IMR-90 (cell line): ENCODE measurements at regions not wholly inside any gene's neighbourhood (a gene's known extent, or its start where the extent isn't known, plus 50 kb on each side); places are given as distances from the start of the nearest gene placed in this dataset.

Source experiments
- ATAC-seq: fragments of 200-7000 bp; cut with Tn5 transposase; 2 replicates; pipeline ENCODE4 v1.9.1; 2020; ENCODE audit warnings: low read depth, mild to moderate bottlenecking, moderate library complexity
- BruUV-seq: library from RNA; stranded (reverse); fragments of 400-500 nt; replicated peaks from 2 replicates; lab custom pipeline; 2021; lab: Mats Ljungman, UMichigan
- CTCF ChIA-PET: fragments of 300-600 bp; formaldehyde crosslinking; extraction: SDS; loops from one replicate; lab custom pipeline; 2021; ENCODE audit warnings: antibody characterized with exemption; lab: Yijun Ruan, JAX
- POLR2A ChIA-PET: fragments of 300-600 bp; sonication (Branson Sonifier 250); formaldehyde crosslinking; loops from one replicate; lab custom pipeline; 2022; ENCODE audit warnings: antibody characterized with exemption; ENCODE audit not compliant: unreplicated experiment; lab: Charles Lee
- DNase-seq: peaks from one replicate; pipeline ENCODE4 v3.0.0; 2013
- H2AFZ ChIP-seq: replicated peaks from 2 replicates; pipeline ENCODE3; 2013; ENCODE audit warnings: low read length, mild to moderate bottlenecking; ENCODE audit not compliant: poor library complexity
- H2AK5ac ChIP-seq: 2 replicates; pipeline ENCODE4 v1.6.1; 2013; ENCODE audit warnings: low read depth, low read length, inconsistent platforms
- H2AK9ac ChIP-seq: replicated peaks from 2 replicates; pipeline ENCODE3; 2013; ENCODE audit warnings: mild to moderate bottlenecking, low read depth, low read length, moderate library complexity; ENCODE audit not compliant: poor library complexity
- H2BK120ac ChIP-seq: 2 replicates; pipeline ENCODE4 v1.6.1; 2013; ENCODE audit warnings: low read depth, low read length, inconsistent platforms
- H2BK15ac ChIP-seq: 3 replicates; pipeline ENCODE4 v1.6.1; 2013; ENCODE audit warnings: low read depth, low read length, inconsistent platforms
- H2BK20ac ChIP-seq: 2 replicates; pipeline ENCODE4 v1.6.1; 2013; ENCODE audit warnings: low read depth, mild to moderate bottlenecking, inconsistent platforms, low read length, moderate library complexity
- H2BK5ac ChIP-seq: 2 replicates; pipeline ENCODE4 v1.6.1; 2013; ENCODE audit warnings: mild to moderate bottlenecking, low read depth, low read length, inconsistent platforms; ENCODE audit not compliant: poor library complexity, severe bottlenecking
- H3K14ac ChIP-seq: replicated peaks from 2 replicates; pipeline ENCODE4 v1.6.1; 2013; ENCODE audit warnings: low read depth, low read length, inconsistent platforms
- H3K18ac ChIP-seq: 2 replicates; pipeline ENCODE4 v1.6.1; 2013; ENCODE audit warnings: low read depth, low read length, control low read depth
- H3K23ac ChIP-seq: 2 replicates; pipeline ENCODE4 v1.6.1; 2013; ENCODE audit warnings: low read depth, low read length, inconsistent platforms
- H3K27ac ChIP-seq: 2 replicates; pipeline ENCODE4 v1.5.1; 2013; ENCODE audit warnings: mild to moderate bottlenecking, control low read depth, low read length; ENCODE audit not compliant: insufficient read depth
- H3K27me3 ChIP-seq: 2 replicates; pipeline ENCODE4 v1.6.1; 2013; ENCODE audit warnings: low read length; ENCODE audit not compliant: control insufficient read depth, insufficient read depth
- H3K36me3 ChIP-seq: 2 replicates; pipeline ENCODE4 v1.6.1; 2013; ENCODE audit warnings: low read length, mixed read lengths; ENCODE audit not compliant: control insufficient read depth, insufficient read depth
- H3K4ac ChIP-seq: 2 replicates; pipeline ENCODE4 v1.6.1; 2013; ENCODE audit warnings: low read depth, low read length, inconsistent platforms
- H3K4me1 ChIP-seq: 2 replicates; pipeline ENCODE4 v1.6.1; 2013; ENCODE audit warnings: low read length, mixed read lengths; ENCODE audit not compliant: control insufficient read depth, insufficient read depth
- H3K4me2 ChIP-seq: 2 replicates; pipeline ENCODE4 v1.6.1; 2013; ENCODE audit warnings: low read depth, mild to moderate bottlenecking, control low read depth, low read length, moderate library complexity
- H3K4me3 ChIP-seq: 2 replicates; pipeline ENCODE4 v1.5.1; 2013; ENCODE audit warnings: low read depth, mild to moderate bottlenecking, control low read depth, low read length, moderate library complexity; ENCODE audit not compliant: insufficient read depth
- H3K56ac ChIP-seq: 2 replicates; pipeline ENCODE4 v1.6.1; 2013; ENCODE audit warnings: low read length, inconsistent platforms; ENCODE audit not compliant: insufficient read depth; ENCODE audit errors: extremely low read depth
- H3K79me1 ChIP-seq, 2 experiments: 2 replicates each; pipeline ENCODE4 v1.6.1; 2013; ENCODE audit warnings: low read length in 2 of 2, inconsistent platforms in 1 of 2, low read depth in 1 of 2
- H3K9ac ChIP-seq: 2 replicates; pipeline ENCODE4 v1.6.1; 2013; ENCODE audit warnings: low read depth, low read length, control low read depth
- H3K9me1 ChIP-seq: 2 replicates; pipeline ENCODE4 v1.6.1; 2013; ENCODE audit warnings: low read length, inconsistent platforms; ENCODE audit not compliant: insufficient read depth
- H3K9me3 ChIP-seq: 2 replicates; pipeline ENCODE4 v1.6.1; 2013; ENCODE audit warnings: low read length; ENCODE audit not compliant: control insufficient read depth, insufficient read depth
- H4K20me1 ChIP-seq: 2 replicates; pipeline ENCODE4 v1.6.1; 2013; ENCODE audit warnings: low read length, inconsistent platforms; ENCODE audit not compliant: insufficient read depth
- H4K5ac ChIP-seq: 2 replicates; pipeline ENCODE4 v1.6.1; 2013; ENCODE audit warnings: mild to moderate bottlenecking, low read depth, low read length, control low read depth
- H4K8ac ChIP-seq, 2 experiments: 2 replicates each; pipeline ENCODE4 v1.6.1; 2013; ENCODE audit warnings: low read depth in 2 of 2, low read length in 2 of 2, control low read depth in 1 of 2, inconsistent platforms in 1 of 2
- H4K91ac ChIP-seq: 2 replicates; pipeline ENCODE4 v1.6.1; 2013; ENCODE audit warnings: low read depth, low read length, inconsistent platforms; ENCODE audit not compliant: insufficient read depth
- BHLHE40 ChIP-seq: fragments of 150-350 bp; IDR thresholded peaks from 2 replicates; pipeline ENCODE4 v1.6.1; 2016; ENCODE audit warnings: mild to moderate bottlenecking, low read depth, low read length
- CEBPB ChIP-seq: IDR thresholded peaks from 2 replicates; pipeline ENCODE4 v1.6.1; 2012; ENCODE audit warnings: low read depth, low read length, improper control_type of control experiment
- CHD1 ChIP-seq: IDR thresholded peaks from 2 replicates; pipeline ENCODE4 v1.6.1; 2012; ENCODE audit warnings: low read depth, low read length, improper control_type of control experiment
- ELK1 ChIP-seq: fragments of 150-350 bp; IDR thresholded peaks from 2 replicates; pipeline ENCODE4 v1.6.1; 2016; ENCODE audit warnings: low read depth, mild to moderate bottlenecking, low read length, moderate library complexity, borderline replicate concordance
- MAFK ChIP-seq: IDR thresholded peaks from 2 replicates; pipeline ENCODE4 v1.6.1; 2012; ENCODE audit warnings: low read depth, low read length, improper control_type of control experiment
- RAD21 ChIP-seq: IDR thresholded peaks from 2 replicates; pipeline ENCODE4 v1.6.1; 2012; ENCODE audit warnings: low read length, improper control_type of control experiment
- SMC3 ChIP-seq: fragments of 150-350 bp; IDR thresholded peaks from 2 replicates; pipeline ENCODE4 v1.6.1; 2016; ENCODE audit warnings: low read depth, mild to moderate bottlenecking, antibody characterized with exemption, low read length, moderate library complexity
- USF2 ChIP-seq: fragments of 150-350 bp; IDR thresholded peaks from 2 replicates; pipeline ENCODE4 v1.6.1; 2017; ENCODE audit warnings: mild to moderate bottlenecking, antibody characterized with exemption, low read length, low read depth
- WGBS, 2 experiments: methylation state at CpG; one replicate each; pipeline versions ENCODE4 v1.1.5 to v1.1.7; 2013; ENCODE audit warnings: missing lambda C conversion rate in 2 of 2; ENCODE audit not compliant: insufficient read length in 1 of 2; ENCODE audit errors: extremely low coverage in 2 of 2; 5-methylcytosine and 5-hydroxymethylcytosine counted together
- dilution Hi-C: fragments of 300-500 bp; cut with HindIII; formaldehyde crosslinking; loops from one replicate; pipeline ENCODE4 v1.14.3; 2018; ENCODE audit warnings: low sequenced_read_pairs; ENCODE audit not compliant: unreplicated experiment
- in situ Hi-C: fragments of 300-500 bp; cut with MboI; formaldehyde crosslinking; loops from 3 replicates; pipeline ENCODE4 v1.14.3; 2019; ENCODE audit warnings: low sequenced_read_pairs, inconsistent platforms, mixed read lengths
- intact Hi-C: fragments of 100-400 bp; cut with micrococcal nuclease; formaldehyde crosslinking; loops from 2 replicates; pipeline ENCODE4 v1.10.0; 2022

GRCh38 chr15:94921936-94922335 is 690.6 kb downstream of the MCTP2 start:
- Histone ChIP-seq H2BK20ac (no peak overlapping the region), H4K91ac (no peak overlapping the region), H2AK5ac (no peak overlapping the region), H3K4me1 (no peaks in the 10 kb centered on the region), H2AFZ (no peak overlapping the region), H3K27ac (no peak overlapping the region), H2BK5ac (no peak overlapping the region), H3K23ac (no peak overlapping the region), H2AK9ac (no peak overlapping the region), H2BK15ac (no peak overlapping the region), H4K8ac (no peak overlapping the region), H3K4ac (no peak overlapping the region), H3K56ac (no peak overlapping the region), H3K4me2 (no peak overlapping the region), H3K9me3 (peaks cover 5% of the 10 kb centered on the region), H4K20me1 (no peaks in the 10 kb centered on the region), H3K36me3 (no peaks in the 10 kb centered on the region), H3K79me1 (no peaks in the 10 kb centered on the region), H3K9ac (no peak overlapping the region), H3K9me1 (no peaks in the 10 kb centered on the region), H3K4me3 (no peak overlapping the region), H3K27me3 (no peaks in the 10 kb centered on the region), H2BK120ac (no peak overlapping the region), H3K14ac (no peak overlapping the region), H4K5ac (no peak overlapping the region), H3K18ac (no peak overlapping the region)
- CTCF ChIA-PET: no interaction called here
- ATAC-seq (no peak), DNase-seq (no peak)
- no TSS peak for BruUV-seq
- POLR2A ChIA-PET: no interaction called here
- intact Hi-C loops (no loop called here), in situ Hi-C loops (no loop called here), dilution Hi-C loops (no loop called here)
- TF ChIP-seq USF2 (no peak), SMC3 (no peak), MAFK (no peak), ELK1 (no peak), BHLHE40 (no peak), CHD1 (no peak), CEBPB (no peak), RAD21 (no peak)
- no CpG with 5 or more reads among the region's 6 CpGs for WGBS, 2 experiments
